Heart left ventricle (tissue), 16 donors: ENCODE measurements at regions not wholly inside any gene's neighbourhood (a gene's known extent, or its start where the extent isn't known, plus 50 kb on each side); places are given as distances from the start of the nearest gene placed in this dataset.

Experiments used
- ATAC-seq, 4 donors: fragments of 200-7000 bp; cut with Tn5 transposase; one replicate each; pipeline ENCODE4 v1.9.1; 2020 to 2022; ENCODE audit warnings: moderate library complexity in 4 of 4, mild to moderate bottlenecking in 3 of 4, moderate number of reproducible peaks in 1 of 4
- DNase-seq, 5 donors: peaks; one replicate each; pipeline ENCODE4 v3.0.0-alpha.2; 2020
- H3K27ac ChIP-seq, 12 donors: fragments of 200-600 bp; sonication (generic) in 4 of 12; one replicate each; pipeline versions ENCODE4 v1.5.0 to v1.8.0; 2016 to 2022; ENCODE audit warnings: mild to moderate bottlenecking in 2 of 12
- H3K27me3 ChIP-seq, 9 donors: fragments of 200-600 bp; sonication (generic) in 2 of 9; one replicate each; pipeline versions ENCODE4 v1.5.1 to v1.8.0; 2016 to 2022; ENCODE audit warnings: mild to moderate bottlenecking in 3 of 9
- H3K36me3 ChIP-seq, 9 donors: fragments of 200-600 bp; sonication (generic) in 2 of 9; one replicate each; pipeline versions ENCODE4 v1.5.0 to v1.8.0; 2018 to 2022; ENCODE audit warnings: mild to moderate bottlenecking in 2 of 9
- H3K4me1 ChIP-seq, 12 donors: fragments of 200-600 bp; sonication (generic) in 4 of 12; one replicate each; pipeline versions ENCODE4 v1.5.0 to v1.8.0; 2016 to 2022; ENCODE audit warnings: mild to moderate bottlenecking in 3 of 12
- H3K4me3 ChIP-seq, 12 donors: fragments of 200-600 bp; sonication (generic) in 4 of 12; one replicate each; pipeline versions ENCODE4 v1.5.0 to v1.8.0; 2017 to 2022; ENCODE audit warnings: mild to moderate bottlenecking in 9 of 12, moderate library complexity in 4 of 12
- H3K9me3 ChIP-seq, 12 donors: fragments of 200-600 bp; sonication (generic) in 4 of 12; one replicate each; pipeline versions ENCODE4 v1.5.0 to v1.8.0; 2016 to 2022; ENCODE audit warnings: mild to moderate bottlenecking in 1 of 12
- CTCF ChIP-seq, 12 donors: fragments of 200-600 bp; sonication (generic) in 4 of 12; IDR thresholded peaks; one replicate each; pipeline versions ENCODE4 v1.5.0 to v1.8.0; 2018 to 2022; ENCODE audit warnings: antibody characterized with exemption in 12 of 12, mild to moderate bottlenecking in 5 of 12
- POLR2A ChIP-seq, 2 donors: fragments of 450-650 bp; IDR thresholded peaks; one replicate each; pipeline ENCODE4 v1.6.1; 2017; ENCODE audit warnings: antibody characterized with exemption in 2 of 2, mild to moderate bottlenecking in 2 of 2, moderate library complexity in 2 of 2
- WGBS, 4 donors: extraction: QIAGEN DNeasy Blood & Tissue Kit in 2 of 4; methylation state at CpG; one replicate each; pipeline versions ENCODE4 v1.1.5 to v1.1.7; 2013 to 2018; 5-methylcytosine and 5-hydroxymethylcytosine counted together
- intact Hi-C, 10 donors: fragments of 100-400 bp; cut with DNase I; formaldehyde crosslinking; loops; one replicate each; pipeline versions ENCODE4 v1.11.1 to v1.14.2; 2022
- donor health status: ischemic (EF 13 %, LVEDD 7.1; RV severe dilation, severe dysfunction).
- donor health status: healthy with polysubstance abuse.
- donor health status: DM: no; HTN: yes; CAD: no.
- donor health status: DM: no; HTN: no; CAD: no.
- donor health status: ischemic (EF 25% LVEDD 6.9; RV normal size, moderate dysfunction).
- donor health status: ischemic (EF 25% LVEDD 5.7; RV mildly dilated, moderate dysfunction).
- donor health status: healthy.
- donor health status: DM: yes; HTN: yes; CAD: no.
- donor health status: ischemic (EF 35%, LVEDD 5.7; RV mildly dilated, moderate dysfunction).
- donor health status: nonischemic (EF 11% LVEDD 7.7; RV severe dilation, severe dysfunction).
- donor health status: DM: yes; HTN: yes; CAD: no.
- donor health status: PGD.
- donor health status: ischemic (EF 29% LVEDD 5.4; RV normal size, mild dysfunction).
- donor health status: nonischemic (EF 23%, LVEDD 6.1; RV moderate dilation, normal function).

DNA sequence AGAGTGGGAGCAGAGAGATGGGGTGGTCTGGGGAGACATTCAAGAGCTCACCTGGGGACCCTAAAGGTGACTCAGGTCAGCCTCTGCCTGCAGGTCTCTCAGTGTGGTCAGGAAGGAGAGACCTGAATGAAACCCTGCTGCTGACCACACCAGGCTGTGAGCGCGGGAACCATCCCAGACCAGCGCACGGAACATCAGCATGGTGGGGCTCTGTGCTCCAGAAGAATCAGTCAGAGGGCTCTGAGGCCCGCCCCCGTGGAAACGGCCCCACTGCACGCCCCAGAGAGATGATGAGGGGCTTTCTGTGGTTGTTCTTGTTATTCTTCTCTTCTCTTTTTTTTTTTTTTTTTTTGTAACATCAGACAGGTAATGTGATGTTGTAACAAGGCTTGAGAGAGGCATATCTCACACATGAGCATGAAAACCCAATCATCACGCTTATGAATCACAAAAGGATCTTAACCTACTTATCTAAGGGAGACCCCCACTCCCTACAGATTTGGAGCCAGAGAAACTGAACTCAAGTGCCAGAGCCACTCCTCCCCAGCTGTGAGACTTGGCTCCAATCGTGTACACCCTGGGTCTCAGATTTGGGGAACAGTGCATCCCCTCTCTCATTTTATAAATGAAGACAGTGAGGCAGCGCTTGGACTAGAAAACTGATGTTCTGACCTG is 302.2 kb downstream of the EIPR1 start:
- Histone ChIP-seq H3K4me3 (no peak overlapping the region), H3K9me3 (no peaks in the 10 kb centered on the region), H3K27ac (no peak overlapping the region), H3K36me3 (no peaks in the 10 kb centered on the region), H3K27me3 (peaks cover 0 to 9% (median 0%) of the 10 kb centered on the region in 9 donors), H3K4me1 (peaks cover 0 to 6% (median 0%) of the 10 kb centered on the region in 12 donors)
- TF ChIP-seq POLR2A (IDR thresholded peaks at IDR 0.05) (no peak), CTCF (IDR thresholded peaks at IDR 0.05) (no peak)
- intact Hi-C loops: no loop called here
- WGBS, 4 donors: 84 to 89% (median 86%) methylated on average over 10 to 11 of the region's 11 CpGs
- DNase-seq (no peak), ATAC-seq (no peak)

DNA sequence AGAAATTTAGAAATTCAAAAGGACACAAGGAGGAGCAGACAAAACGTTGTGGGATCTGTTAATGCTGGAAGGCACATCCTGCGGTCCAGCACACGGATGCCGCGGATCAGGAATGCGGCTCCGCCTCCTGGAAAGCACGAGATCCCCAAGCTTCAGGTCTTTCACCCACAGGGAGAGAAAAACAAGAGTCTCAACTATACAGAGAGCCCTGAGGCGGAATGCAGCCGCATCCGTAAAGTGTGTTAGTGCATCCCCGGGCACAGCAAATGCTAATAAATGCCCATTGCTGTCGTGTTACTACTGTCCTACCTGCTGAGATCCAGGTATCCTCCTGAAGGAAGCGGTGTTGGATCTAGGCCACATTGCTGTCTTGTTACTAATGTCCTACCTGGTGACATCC is 303.9 kb downstream of the EIPR1 start:
- DNase-seq: no peak
- intact Hi-C loops: no loop called here
- Histone ChIP-seq H3K4me1 (peaks cover 0 to 6% (median 0%) of the 10 kb centered on the region in 12 donors), H3K27ac (no peak overlapping the region), H3K4me3 (no peak overlapping the region), H3K36me3 (no peaks in the 10 kb centered on the region), H3K9me3 (no peaks in the 10 kb centered on the region), H3K27me3 (peaks cover 0 to 9% (median 0%) of the 10 kb centered on the region in 9 donors)
- WGBS, 4 donors: 79 to 81% (median 81%) methylated on average over 13 to 14 of the region's 14 CpGs
- TF ChIP-seq CTCF (IDR thresholded peaks at IDR 0.05) (no peak), POLR2A (IDR thresholded peaks at IDR 0.05) (no peak)
- no peak for ATAC-seq

GRCh38 chr2:3073041-3073595 is 304.5 kb downstream of the EIPR1 start:
- 31 to 60% (median 52%) methylated on average over 13 of the region's 13 CpGs for WGBS, 4 donors
- Histone ChIP-seq H3K9me3 (no peaks in the 10 kb centered on the region), H3K4me1 (peaks cover 0 to 6% (median 0%) of the 10 kb centered on the region in 12 donors), H3K36me3 (no peaks in the 10 kb centered on the region), H3K4me3 (no peak overlapping the region), H3K27me3 (peaks cover 0 to 9% (median 0%) of the 10 kb centered on the region in 9 donors), H3K27ac (no peak overlapping the region)
- intact Hi-C loops: no loop called here
- ATAC-seq: no peak
- TF ChIP-seq POLR2A (IDR thresholded peaks at IDR 0.05) (no peak), CTCF (IDR thresholded peaks at IDR 0.05) (no peak)
- DNase-seq: no peak

GRCh38 chr2:3071685-3072263 is 305.8 kb downstream of the EIPR1 start:
- ATAC-seq (no peak), DNase-seq (no peak)
- TF ChIP-seq CTCF (IDR thresholded peaks at IDR 0.05): no peak
- Histone ChIP-seq H3K9me3 (no peaks in the 10 kb centered on the region), H3K4me3 (no peak overlapping the region), H3K27me3 (peaks cover 0 to 9% (median 0%) of the 10 kb centered on the region in 9 donors), H3K36me3 (no peaks in the 10 kb centered on the region), H3K27ac (no peak overlapping the region), H3K4me1 (peaks cover 0 to 4% (median 0%) of the 10 kb centered on the region in 12 donors)
- WGBS, 4 donors: 90 to 93% (median 92%) methylated on average over 10 of the region's 10 CpGs
- intact Hi-C loops: no loop called here
